HG03060 (cell line): ENCODE measurements at regions not wholly inside any gene's neighbourhood (a gene's known extent, or its start where the extent isn't known, plus 50 kb on each side); places are given as distances from the start of the nearest gene placed in this dataset.

Experiments used
- ATAC-seq: cut with Tn5 transposase; IDR thresholded peaks from one replicate; pipeline ENCODE4 v1.9.1; 2021; ENCODE audit warnings: low read depth, moderate number of reproducible peaks; ENCODE audit not compliant: unreplicated experiment

- no peak for ATAC-seq
These were observed 101.6 kb upstream of the ARHGEF3 start for GRCh38 chr3:56903231-56903782.

DNA sequence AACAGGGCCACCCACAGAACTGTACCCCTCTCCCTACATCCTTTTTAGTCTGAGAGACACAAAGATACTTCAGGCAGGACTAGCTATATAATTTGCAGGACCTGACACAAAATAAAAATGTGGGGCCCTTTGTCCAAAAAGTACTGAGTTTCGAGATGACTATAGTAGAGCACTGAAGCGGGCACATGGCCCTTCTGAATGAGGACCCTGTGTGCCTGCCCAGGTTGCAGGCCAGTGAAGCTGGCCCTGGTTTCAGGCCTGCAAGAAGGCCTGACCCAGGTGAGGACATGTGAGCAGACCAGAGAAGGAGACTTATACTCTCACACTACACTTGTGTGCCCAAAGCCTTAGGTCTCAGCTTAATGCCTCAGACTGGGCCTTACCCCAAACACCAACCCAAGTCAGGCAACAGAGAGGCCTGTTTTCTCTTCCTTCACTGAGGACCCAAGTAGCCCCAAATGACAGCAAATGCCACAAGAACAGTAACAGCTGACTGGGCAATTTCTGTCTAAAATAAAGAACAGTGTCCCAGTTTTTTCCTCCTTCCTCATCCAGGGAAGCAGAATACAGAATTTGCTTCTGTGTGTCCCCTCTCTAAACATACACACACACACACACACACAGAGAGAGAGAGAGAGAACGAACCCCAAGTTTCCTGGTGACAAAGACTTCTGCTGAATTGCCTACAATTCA lies 100.9 kb upstream of the ARHGEF3 start:
- no peak for ATAC-seq

DNA sequence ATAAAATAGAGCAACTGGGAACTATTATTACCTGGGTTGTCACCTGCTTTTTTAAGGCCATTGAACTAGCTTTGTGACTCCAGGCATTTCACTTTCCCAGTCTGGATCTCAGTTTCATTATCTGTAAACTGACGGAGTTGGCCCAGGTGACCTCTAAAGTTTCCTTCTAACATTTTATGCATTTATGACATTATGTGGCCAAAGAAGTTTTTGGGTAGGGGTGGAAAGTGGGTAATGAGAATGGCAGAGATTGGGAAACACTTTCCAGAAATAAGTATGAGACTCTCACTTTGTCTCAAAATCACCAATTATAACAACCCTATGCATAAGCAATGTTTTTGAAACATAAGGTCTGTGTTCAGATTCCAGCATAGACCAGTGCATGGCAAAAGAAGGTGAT lies 99.1 kb upstream of the ARHGEF3 start:
- ATAC-seq, result no peak

- no peak for ATAC-seq
These were observed 98.1 kb upstream of the ARHGEF3 start for GRCh38 chr3:56899851-56900250.

DNA sequence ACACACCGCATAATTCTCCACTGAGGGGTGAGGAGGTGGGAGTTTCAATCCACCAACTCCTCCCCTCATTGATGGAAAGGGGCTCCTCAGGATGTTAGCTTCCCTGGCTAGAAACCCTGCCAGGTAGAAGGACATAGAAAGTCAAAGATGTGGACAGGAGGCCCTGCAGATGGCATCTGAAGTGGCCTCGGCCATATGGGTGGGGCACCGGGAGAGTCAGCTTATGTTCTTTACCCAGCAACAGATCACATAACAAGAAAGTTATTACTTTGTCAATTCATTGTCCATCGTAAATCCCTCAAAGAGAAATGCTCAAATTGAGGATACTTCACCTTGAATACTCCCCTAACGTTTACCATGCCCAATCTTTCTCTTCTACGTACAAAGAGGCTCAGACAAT lies 97.3 kb upstream of the ARHGEF3 start:
- no peak for ATAC-seq

DNA sequence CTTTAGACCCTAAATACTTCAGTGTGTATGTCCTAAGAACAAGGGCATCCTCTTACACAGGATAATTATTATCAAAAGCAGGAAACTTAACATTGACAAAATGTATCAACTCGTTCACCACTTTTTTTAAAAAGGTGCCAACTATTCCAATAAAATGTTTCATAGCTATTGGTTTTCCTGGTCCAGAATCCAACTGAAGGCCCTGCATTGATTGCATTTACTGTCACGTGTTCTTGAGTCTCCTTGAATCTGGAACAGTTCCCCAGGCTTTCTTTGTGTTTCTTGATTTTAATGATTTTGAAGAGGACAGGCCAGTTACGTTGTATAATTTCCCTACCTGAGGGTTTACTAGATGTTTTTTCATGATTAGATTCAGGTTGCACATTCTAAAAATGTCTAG lies 94.6 kb upstream of the ARHGEF3 start:
- no peak for ATAC-seq

GRCh38 chr3:56894881-56895431 lies 93.2 kb upstream of the ARHGEF3 start:
- peak; percentile 65 for ATAC-seq

- ATAC-seq, result no peak
These were observed 88.8 kb upstream of the ARHGEF3 start for GRCh38 chr3:56890448-56891091.

DNA sequence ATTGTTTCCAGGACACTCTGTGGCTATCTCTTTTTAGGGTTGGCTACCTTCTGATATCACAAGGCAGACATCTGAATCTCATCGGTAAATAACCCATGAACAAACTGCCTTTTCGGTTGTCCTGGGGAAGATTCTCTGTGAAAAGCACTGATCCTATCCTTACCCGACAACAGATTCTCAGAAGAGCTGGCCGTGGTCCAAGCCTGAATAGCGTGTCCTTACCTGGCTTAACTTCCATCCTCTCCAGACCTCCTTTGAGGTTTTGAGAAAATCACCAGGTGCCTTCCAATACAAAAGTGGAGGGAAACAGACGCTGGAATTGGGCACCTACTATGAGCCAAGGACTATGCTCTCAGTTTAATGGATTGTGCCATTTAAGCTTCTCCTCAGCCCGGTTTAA lies 87.4 kb upstream of the ARHGEF3 start:
- no peak for ATAC-seq

DNA sequence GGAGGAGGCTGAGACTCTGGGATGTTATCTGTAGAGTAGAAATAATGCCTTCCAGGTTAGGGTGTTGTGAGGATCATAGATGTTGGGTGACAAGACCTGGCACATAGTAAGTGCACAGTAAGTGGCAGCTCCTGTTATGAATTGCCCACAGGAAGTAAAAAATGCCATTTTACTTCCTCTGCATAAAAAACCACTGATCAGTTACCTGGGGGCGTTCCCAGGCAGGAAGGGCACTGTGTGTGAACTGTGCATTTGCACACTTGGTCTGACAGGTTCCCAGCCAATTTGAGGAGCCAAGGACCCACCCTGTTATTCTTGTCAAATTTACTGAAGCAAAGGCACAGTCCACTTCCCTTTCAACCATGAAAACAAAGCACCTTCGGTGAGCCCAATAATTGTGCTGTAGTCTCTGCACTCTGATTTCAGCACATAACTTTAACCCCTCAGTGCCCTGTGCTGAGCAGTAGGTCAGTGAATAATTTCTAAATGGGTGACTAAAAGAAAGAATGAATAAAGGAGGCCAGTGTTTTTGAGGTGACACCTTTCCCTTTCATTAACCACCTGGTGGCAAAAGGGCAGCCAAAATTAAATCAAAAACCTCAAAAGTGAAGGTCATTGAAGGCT lies 85.8 kb upstream of the ARHGEF3 start:
- ATAC-seq, result no peak

- ATAC-seq, result no peak
These were observed 84.6 kb upstream of the ARHGEF3 start for GRCh38 chr3:56886314-56886713.

- ATAC-seq, result no peak
These were observed 84.1 kb upstream of the ARHGEF3 start for GRCh38 chr3:56885879-56886278.

- no peak for ATAC-seq
These were observed 83.7 kb upstream of the ARHGEF3 start for GRCh38 chr3:56885453-56885852.

GRCh38 chr3:56884387-56884786 lies 82.6 kb upstream of the ARHGEF3 start:
- no peak for ATAC-seq

DNA sequence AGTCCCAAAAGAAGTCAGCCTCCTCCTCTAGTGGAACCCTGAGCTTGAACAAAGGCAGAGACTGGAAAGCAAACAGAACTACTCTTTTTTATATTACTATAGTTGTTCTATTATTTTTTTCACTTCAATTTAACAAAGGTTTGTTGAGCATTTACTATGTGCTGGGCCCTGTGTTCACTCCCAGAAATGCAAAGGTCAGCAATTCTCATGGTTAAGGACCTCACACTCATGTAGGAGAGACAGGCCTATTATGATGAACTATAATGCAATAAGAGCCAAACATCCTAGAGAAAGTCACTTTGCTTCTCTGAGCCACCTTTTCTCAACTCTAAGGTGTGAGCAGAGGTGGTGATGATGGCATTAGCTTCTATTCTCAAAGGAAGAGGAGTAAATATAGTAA lies 82.1 kb upstream of the ARHGEF3 start:
- no peak for ATAC-seq

- no peak for ATAC-seq
These were observed 81.1 kb upstream of the ARHGEF3 start for GRCh38 chr3:56882896-56883295.

DNA sequence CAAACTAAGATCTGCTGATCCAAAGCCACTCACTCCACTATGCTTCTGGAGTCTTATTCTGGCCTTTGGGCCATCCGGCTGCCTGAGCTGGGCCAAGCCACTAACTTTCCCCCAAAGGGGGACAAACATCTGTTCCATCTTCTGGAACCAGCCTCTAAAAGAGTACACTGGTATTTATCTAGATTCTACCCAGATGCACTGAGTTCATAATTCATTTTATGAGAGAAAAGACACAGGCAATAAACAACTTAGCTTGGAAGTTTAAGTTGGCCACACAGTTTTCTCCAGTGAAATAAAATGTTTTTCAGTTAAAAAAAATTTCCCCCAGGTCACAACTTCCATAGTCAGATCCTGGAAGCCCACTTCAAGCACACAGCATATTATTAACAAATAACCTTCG lies 80.1 kb upstream of the ARHGEF3 start:
- no peak for ATAC-seq

- no peak for ATAC-seq
These were observed 79.2 kb upstream of the ARHGEF3 start for GRCh38 chr3:56880720-56881575.

- ATAC-seq, result no peak
These were observed 77.9 kb upstream of the ARHGEF3 start for GRCh38 chr3:56879436-56880215.

DNA sequence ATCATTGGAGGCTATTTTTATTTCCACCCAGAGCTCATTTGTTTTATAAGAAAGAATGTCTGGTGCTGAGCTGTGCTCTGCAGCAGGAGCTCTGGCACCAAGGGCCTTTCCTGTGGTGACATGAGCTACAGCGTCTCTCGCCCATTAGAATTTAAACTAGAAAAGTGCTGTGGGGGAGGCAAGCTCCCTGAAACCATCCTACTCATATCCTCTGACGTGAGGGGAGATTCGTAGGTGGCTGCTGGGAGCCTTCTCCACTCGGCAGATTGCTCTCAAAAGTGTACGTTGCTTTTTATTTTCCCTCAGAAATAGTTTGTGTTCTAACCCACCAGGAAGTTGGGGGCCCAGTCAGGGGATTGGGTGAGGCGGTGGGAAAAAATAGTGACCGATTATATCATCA lies 76.3 kb upstream of the ARHGEF3 start:
- ATAC-seq, result no peak
